ENCODE measurements at regions not wholly inside any gene's neighbourhood (a gene's known extent, or its start where the extent isn't known, plus 50 kb on each side); places are given as distances from the start of the nearest gene placed in this dataset.

- Histone ChIP-seq H3K36me3 (no peaks in the 10 kb centered on the region), H3K27me3 (no peaks in the 10 kb centered on the region), H3K9me3 (no peaks in the 10 kb centered on the region), H3K4me3 (ENCODE audit: low read depth, low read length) (no peak overlapping the region), H3K4me1 (no peaks in the 10 kb centered on the region)
- no peak for DNase-seq
- TF ChIP-seq, protein P1, sequence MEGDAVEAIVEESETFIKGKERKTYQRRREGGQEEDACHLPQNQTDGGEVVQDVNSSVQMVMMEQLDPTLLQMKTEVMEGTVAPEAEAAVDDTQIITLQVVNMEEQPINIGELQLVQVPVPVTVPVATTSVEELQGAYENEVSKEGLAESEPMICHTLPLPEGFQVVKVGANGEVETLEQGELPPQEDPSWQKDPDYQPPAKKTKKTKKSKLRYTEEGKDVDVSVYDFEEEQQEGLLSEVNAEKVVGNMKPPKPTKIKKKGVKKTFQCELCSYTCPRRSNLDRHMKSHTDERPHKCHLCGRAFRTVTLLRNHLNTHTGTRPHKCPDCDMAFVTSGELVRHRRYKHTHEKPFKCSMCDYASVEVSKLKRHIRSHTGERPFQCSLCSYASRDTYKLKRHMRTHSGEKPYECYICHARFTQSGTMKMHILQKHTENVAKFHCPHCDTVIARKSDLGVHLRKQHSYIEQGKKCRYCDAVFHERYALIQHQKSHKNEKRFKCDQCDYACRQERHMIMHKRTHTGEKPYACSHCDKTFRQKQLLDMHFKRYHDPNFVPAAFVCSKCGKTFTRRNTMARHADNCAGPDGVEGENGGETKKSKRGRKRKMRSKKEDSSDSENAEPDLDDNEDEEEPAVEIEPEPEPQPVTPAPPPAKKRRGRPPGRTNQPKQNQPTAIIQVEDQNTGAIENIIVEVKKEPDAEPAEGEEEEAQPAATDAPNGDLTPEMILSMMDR (IDR thresholded peaks at IDR 0.05; ENCODE audit: low read depth, low read length), result no peak
Measured at GRCh38 chr2:120598416-120598815, 137.3 kb upstream of the GLI2 start.

DNA sequence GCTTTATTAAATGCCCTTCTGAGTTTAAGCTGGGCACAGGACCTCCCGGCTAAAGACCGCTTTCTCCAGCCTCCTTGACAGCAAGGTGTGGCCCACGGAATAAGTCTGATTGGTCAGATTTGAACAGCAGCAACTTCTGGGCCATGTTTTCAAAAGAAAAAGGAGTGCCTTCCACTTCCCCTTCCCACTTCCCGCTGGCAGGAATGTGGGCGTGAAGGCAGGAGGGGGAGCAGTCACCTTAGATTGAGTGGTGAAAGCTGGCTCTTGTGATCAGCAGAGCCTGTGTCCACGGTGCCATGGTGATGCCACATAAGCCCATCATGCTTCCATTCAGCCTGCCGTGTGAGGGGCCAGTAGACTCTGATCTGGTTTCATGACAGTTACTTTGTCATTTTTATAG lies 136.6 kb upstream of the GLI2 start:
- TF ChIP-seq, protein P1 (IDR thresholded peaks at IDR 0.05; ENCODE audit: low read depth, low read length), result no peak

GRCh38 chr2:120599656-120600055 lies 136.0 kb upstream of the GLI2 start:
- Histone ChIP-seq H3K4me3 (ENCODE audit: low read depth, low read length) (no peak overlapping the region), H3K36me3 (no peaks in the 10 kb centered on the region), H3K9me3 (no peaks in the 10 kb centered on the region), H3K27me3 (no peaks in the 10 kb centered on the region), H3K4me1 (no peaks in the 10 kb centered on the region)
- TF ChIP-seq, protein P1 (IDR thresholded peaks at IDR 0.05; ENCODE audit: low read depth, low read length), result no peak
- no peak for DNase-seq

More for the DNA sequence above, 136.6 kb upstream of the GLI2 start:
- no peaks in the 10 kb centered on the region for H3K27me3 ChIP-seq
- no peaks in the 10 kb centered on the region for H3K9me3 ChIP-seq
- H3K4me3 ChIP-seq (ENCODE audit: low read depth, low read length), result no peak overlapping the region
- no peaks in the 10 kb centered on the region for H3K4me1 ChIP-seq
- H3K36me3 ChIP-seq, result no peaks in the 10 kb centered on the region
- no peak for DNase-seq

GRCh38 chr2:120600335-120600734 lies 135.3 kb upstream of the GLI2 start:
- TF ChIP-seq, protein P1 (IDR thresholded peaks at IDR 0.05; ENCODE audit: low read depth, low read length), result no peak
- H3K4me1 ChIP-seq, result no peaks in the 10 kb centered on the region
- H3K27me3 ChIP-seq, result no peaks in the 10 kb centered on the region
- DNase-seq, result no peak
- no peaks in the 10 kb centered on the region for H3K36me3 ChIP-seq
- H3K9me3 ChIP-seq, result no peaks in the 10 kb centered on the region
- H3K4me3 ChIP-seq (ENCODE audit: low read depth, low read length), result no peak overlapping the region

DNA sequence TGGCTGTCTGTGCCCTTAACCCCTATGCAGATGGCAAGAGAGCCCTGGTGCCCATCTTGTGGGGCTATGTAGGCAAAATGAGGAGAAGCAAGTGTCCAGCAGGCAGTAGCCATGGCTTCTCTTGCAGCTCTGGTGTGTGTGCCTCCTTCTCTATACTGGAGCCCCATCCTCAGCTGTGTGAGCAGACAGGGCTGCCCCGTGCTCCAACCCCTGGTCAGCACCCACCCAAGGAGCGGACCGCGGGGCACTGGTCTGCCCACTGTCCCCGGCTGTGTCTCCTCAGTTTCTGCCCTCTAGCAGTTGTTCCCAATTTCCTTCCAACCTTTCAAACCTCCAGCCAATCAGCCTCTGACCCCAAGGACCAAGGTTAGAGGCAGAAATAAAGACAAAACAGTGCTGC lies 134.9 kb upstream of the GLI2 start:
- H3K4me1 ChIP-seq, result no peaks in the 10 kb centered on the region
- no peak overlapping the region for H3K4me3 ChIP-seq (ENCODE audit: low read depth, low read length)
- no peak for DNase-seq
- H3K27me3 ChIP-seq, result no peaks in the 10 kb centered on the region
- TF ChIP-seq, protein P1 (IDR thresholded peaks at IDR 0.05; ENCODE audit: low read depth, low read length), result no peak
- no peaks in the 10 kb centered on the region for H3K9me3 ChIP-seq
- H3K36me3 ChIP-seq, result no peaks in the 10 kb centered on the region

- Histone ChIP-seq H3K9me3 (no peaks in the 10 kb centered on the region), H3K4me1 (no peaks in the 10 kb centered on the region), H3K27me3 (no peaks in the 10 kb centered on the region), H3K36me3 (no peaks in the 10 kb centered on the region), H3K4me3 (ENCODE audit: low read depth, low read length) (no peak overlapping the region)
- no peak for DNase-seq
- TF ChIP-seq, protein P1 (IDR thresholded peaks at IDR 0.05; ENCODE audit: low read depth, low read length), result no peak
Measured at GRCh38 chr2:120601566-120601965, 134.1 kb upstream of the GLI2 start.
